NCI-H1436 (cell line): ENCODE measurements at regions not wholly inside any gene's neighbourhood (a gene's known extent, or its start where the extent isn't known, plus 50 kb on each side); places are given as distances from the start of the nearest gene placed in this dataset.
"Not testable (repeated sequence)": the region's sequence is repeated elsewhere in the genome, so short reads cannot be mapped to it uniquely, and the experiment has no call there.

ENCODE experiments used
- DNase-seq: peaks from one replicate; lab custom pipeline; 2025; lab: John Stamatoyannopoulos, UW

- DNase-seq = no peak
Observed at GRCh38 chr12:74264692-74265091, 272.9 kb upstream of the ATXN7L3B start.

- DNase-seq = not testable (repeated sequence)
Observed at GRCh38 chr12:74269355-74269754, 268.3 kb upstream of the ATXN7L3B start.

- DNase-seq = no peak
Observed at GRCh38 chr12:74280156-74280655, 257.4 kb upstream of the ATXN7L3B start.

GRCh38 chr12:74281401-74282180 is 256.0 kb upstream of the ATXN7L3B start:
- DNase-seq = not testable (repeated sequence)

- DNase-seq = no peak
Observed at GRCh38 chr12:74283646-74284045, 254.0 kb upstream of the ATXN7L3B start.

GRCh38 chr12:74285773-74286172 is 251.9 kb upstream of the ATXN7L3B start:
- DNase-seq = no peak

- no peak for DNase-seq
Observed at GRCh38 chr12:74286254-74286653, 251.4 kb upstream of the ATXN7L3B start.

GRCh38 chr12:74292351-74293194 is 245.1 kb upstream of the ATXN7L3B start:
- DNase-seq = no peak

GRCh38 chr12:74293689-74294131 is 243.9 kb upstream of the ATXN7L3B start:
- DNase-seq = no peak

- peak; percentile 1 for DNase-seq
Observed at GRCh38 chr12:74317078-74317601, 220.5 kb upstream of the ATXN7L3B start.

GRCh38 chr12:74317741-74318140 is 219.9 kb upstream of the ATXN7L3B start:
- DNase-seq = no peak

GRCh38 chr12:74319886-74320285 is 217.7 kb upstream of the ATXN7L3B start:
- DNase-seq = no peak

- DNase-seq = no peak
Observed at GRCh38 chr12:74321381-74321780, 216.3 kb upstream of the ATXN7L3B start.

GRCh38 chr12:74322792-74323191 is 214.8 kb upstream of the ATXN7L3B start:
- DNase-seq = no peak

- no peak for DNase-seq
Observed at GRCh38 chr12:74328623-74329022, 209.0 kb upstream of the ATXN7L3B start.

GRCh38 chr12:74334780-74335179 is 202.9 kb upstream of the ATXN7L3B start:
- DNase-seq = no peak

- no peak for DNase-seq
Observed at GRCh38 chr12:74337951-74338350, 199.7 kb upstream of the ATXN7L3B start.

- DNase-seq = no peak
Observed at GRCh38 chr12:74339211-74339610, 198.4 kb upstream of the ATXN7L3B start.

GRCh38 chr12:74349925-74350324 is 187.7 kb upstream of the ATXN7L3B start:
- DNase-seq = no peak

GRCh38 chr12:74365178-74365964 is 172.3 kb upstream of the ATXN7L3B start:
- DNase-seq = peak; percentile 4

GRCh38 chr12:74370608-74371216 is 166.9 kb upstream of the ATXN7L3B start:
- DNase-seq = no peak
